Glomerular visceral epithelial cell (primary cell): ENCODE measurements at regions not wholly inside any gene's neighbourhood (a gene's known extent, or its start where the extent isn't known, plus 50 kb on each side); places are given as distances from the start of the nearest gene placed in this dataset.

ENCODE experiments used
- DNase-seq: peaks from one replicate; pipeline ENCODE4 v3.0.0-alpha.2; 2016; ENCODE audit errors: extremely low spot score

DNA sequence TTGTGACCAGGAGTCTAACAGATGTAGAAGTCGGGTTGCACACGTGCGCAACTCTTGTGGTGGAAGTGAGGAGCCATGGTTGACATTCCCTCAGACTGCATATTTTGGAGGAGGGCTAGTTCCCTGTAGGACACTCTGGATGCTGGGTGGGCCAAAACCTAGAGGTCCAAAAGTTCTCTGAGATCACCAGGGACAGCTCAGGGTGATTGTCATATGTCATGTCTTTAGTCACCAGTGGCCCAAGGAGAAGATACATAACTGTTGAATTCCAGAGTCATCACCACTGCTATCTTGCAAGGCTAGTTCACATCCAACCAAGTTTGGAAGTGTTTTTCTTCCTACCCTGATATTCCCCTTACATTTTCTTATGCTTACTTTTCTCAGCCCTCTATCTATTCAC is 95.2 kb upstream of the C3orf80 start:
- DNase-seq, result no peak

DNA sequence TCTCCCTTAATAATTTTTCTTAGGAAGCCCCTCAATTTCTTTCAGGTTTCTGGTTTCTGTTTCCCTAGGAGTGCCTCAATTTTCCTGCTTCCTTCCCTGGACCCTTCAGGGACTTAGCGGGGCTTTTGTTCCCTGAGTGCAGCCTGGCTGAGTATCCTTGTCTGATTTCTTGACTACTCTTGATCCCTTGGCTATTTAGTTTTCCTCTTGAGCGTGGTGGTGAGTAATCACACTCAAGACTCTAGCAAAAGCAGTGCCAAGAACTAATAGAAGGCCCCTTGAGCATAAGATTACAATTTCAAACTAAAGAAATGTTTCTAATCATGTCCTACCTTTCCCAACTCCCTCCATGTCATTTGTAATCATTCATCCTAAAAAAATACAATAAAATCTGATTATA is 94.3 kb upstream of the C3orf80 start:
- no peak for DNase-seq

DNA sequence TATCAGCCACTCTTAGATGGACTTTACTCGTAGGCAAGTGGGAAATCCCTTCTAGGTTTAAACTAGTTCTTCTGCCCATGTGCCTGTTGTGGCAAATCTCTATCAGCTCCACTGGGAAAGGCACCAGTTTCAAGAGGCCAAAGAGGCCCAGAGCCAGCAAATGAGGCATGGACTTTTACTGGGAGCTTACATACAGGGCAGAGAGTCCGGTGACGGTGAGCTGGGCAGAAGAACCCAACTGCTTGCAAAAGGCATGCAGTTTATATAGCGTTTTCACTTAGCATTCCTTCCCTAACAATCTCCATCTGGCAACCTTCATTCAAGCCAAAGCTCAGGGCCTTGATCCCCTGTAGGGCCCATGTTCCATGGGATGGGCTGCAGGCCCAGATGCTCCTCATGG is 93.0 kb upstream of the C3orf80 start:
- no peak for DNase-seq

DNA sequence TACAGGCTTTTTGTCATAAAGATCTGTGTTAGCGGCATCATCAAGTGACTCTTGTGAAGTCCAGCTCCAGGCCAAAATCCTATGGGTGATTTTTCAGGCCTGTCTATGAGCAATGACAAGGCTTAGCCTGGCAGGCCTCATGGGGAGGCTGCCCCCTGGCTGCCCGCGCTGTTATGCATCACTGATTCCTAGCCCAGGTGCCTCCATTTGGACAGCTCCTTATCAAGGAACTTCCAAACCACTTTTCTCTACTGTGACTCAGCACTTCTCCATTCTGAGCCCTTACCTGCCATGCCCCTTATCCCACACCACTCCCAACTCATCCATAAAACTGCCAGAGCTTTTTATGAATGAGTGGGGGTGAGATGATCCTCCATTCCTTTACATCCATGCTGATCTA is 91.5 kb upstream of the C3orf80 start:
- peak; percentile 76 for DNase-seq

DNA sequence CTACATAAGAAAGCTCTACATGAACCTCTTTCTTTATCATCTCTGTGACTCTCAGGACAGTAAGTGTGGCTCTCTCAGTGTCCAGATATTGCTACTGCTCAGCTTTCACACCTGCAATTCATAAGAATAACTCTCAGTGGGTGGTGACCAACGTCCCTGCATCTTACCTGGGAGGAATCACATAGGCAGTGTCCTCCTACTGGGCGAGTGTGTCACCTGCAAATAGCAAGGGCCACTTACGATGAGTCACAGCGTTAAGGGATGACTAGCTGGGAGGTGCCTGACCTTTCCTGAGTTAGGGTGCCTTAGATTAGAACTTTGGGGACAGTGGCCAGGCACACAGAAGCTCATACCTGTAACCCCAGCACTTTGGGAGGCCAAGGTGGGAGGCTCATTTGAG is 90.8 kb upstream of the C3orf80 start:
- no peak for DNase-seq

DNA sequence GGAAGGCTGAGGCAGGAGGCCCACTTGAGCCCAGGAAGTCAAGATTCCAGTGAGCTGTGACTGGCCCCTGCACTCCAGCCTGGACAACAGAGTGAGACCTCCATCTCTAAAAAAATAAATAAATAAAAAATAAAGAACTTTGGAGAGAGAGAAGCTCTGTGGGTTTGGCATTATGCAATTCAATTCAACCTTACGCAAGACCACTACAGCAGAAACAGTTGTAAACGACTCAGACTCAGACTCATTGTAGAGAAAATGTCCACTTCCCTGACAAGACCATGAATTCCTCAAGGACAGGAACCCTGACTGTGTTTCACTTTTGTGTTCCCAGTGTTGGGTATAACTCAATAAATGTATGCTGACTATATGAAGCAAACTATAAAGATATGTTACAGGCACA is 90.3 kb upstream of the C3orf80 start:
- peak; percentile 31 for DNase-seq

DNA sequence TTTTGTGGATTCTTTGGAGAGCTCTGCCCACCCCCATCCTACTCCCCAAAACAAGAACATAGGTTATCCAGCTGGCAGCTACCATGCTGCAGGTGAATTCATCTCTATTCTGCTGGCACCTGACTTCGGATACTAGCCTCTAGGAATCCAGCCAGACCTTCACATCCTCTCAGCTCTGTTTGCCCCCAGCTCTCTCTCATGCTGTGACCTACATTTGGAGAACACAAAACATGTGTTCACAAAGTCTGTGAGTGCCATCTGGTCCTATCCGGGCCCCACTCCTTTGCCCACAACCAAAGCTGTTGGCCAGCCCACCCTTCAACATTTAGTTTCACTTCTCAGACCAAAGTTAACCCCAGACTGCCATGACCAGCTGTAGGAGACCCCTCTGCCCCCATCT is 89.4 kb upstream of the C3orf80 start:
- no peak for DNase-seq

DNA sequence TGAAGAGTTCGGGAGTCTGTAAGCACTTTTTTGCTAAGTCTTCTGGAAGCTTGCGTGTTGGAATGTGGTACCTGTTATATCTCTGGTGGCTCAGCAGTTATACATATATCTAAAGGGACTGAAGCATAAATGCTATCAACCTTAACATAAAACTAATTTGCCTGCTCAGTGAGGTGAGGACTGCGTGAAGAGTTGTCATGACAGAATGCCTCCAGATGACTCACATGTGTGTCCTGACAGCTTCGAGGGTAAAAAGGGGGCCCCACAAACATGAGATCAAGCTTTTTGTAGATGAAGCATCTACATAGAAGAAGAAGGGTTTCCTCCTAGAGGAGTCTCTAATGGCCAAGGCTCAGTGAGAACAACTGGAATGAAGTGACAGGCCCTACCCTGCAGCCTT is 88.8 kb upstream of the C3orf80 start:
- DNase-seq, result peak; percentile 59

DNA sequence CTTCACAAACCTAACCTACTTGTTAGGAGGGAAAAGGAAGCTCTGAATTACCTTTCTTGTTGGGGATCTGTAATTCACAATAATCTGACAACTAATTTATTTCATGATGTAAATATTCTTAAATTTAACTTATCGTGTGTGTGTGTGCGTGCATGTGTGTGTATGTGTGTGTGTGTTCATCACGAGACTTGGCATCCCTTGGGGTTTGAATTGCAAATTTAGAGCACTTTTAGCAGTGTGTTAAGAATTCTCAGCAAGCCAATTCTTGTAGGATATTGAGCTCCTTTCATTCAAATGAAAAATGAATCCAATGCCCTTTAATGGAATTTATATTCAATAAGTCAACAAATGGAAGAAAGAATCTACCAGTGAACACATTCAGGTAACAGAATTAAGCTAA is 85.9 kb upstream of the C3orf80 start:
- DNase-seq, result no peak

DNA sequence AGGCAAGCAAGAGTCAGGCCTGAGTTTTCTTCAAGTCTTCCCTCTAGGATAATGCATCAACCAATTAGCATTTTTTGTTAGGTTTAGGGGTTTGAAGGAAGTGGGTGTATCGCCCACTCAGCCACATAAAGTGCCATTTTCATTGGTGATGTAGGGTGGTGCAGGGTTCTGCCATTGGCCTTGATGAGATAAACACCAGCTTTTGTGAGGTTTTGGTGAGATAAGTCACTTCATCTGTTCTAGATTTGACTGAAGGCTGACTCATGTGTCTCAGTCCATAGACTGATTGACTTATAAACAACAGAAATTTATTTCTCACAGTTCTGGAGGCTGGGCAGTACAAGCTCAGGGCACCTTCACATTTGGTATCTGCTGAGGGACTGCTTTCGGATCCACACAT is 84.5 kb upstream of the C3orf80 start:
- no peak for DNase-seq

DNA sequence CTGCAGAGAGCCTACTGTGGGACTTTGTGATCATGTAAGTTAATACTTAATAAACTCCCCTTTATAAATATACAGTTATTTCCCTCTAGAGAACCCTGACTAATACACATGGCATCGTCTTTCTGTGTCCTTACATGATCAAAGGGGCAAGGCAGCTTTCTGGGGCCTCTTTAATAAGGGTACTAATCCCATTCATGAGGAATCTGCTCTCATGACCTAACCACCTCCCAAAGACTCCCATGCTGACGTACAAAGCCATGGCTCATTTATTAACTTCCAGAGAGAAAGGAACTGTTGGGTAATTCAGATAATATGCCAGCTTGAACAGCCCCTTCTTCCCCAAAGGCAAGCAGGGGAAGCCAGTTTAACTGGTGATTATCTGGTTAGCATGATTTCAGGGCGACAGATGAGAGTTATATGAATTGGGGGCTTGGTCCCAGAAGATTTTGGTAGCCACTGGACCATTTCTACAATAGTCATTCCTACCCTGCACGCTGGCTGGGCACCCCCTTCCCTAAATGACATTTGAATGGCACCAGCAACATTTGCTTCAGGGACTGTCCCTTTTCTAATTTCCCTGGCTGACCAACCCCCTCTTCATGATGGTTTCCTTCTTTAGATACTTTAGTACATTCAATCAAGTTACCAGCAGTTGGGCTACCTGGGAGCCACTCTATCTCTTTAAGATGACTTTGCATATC is 83.6 kb upstream of the C3orf80 start:
- peak; percentile 36 for DNase-seq

DNA sequence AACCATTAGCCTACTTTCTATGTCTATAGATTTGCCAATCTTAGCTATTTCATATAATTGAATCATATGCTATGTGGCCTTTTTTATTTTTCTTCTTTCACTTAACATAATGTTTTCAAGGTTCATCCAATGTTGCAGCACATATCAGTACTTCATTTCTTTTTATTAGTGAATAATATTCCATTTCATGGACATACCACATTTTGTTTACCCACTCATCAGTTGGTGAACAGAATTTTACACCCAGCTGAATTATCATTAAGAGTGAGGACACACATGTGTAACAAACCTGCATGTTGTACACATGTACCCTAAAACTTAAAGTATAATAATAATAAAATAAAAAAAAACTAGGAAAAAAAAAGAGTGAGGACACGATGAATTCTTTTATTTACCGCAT is 81.7 kb upstream of the C3orf80 start:
- DNase-seq, result no peak

DNA sequence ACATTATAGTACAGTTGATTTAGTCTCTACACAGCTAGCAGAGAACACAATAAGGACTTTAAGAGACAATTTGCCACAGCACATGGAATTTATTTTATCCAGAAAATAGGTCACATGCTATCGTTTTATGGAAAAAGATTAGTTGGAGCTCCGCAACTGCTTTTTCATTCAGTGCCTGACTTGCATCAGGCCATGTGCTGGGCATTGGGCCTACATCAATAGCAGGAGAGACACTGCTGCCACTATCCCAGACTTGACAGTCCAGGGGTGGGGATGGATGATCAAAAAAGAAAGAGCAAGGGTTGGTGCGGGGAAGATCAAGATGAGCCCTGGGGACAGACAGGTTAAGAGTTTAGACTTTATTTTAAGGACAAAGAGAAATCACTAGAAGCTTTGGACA is 75.2 kb upstream of the C3orf80 start:
- no peak for DNase-seq

DNA sequence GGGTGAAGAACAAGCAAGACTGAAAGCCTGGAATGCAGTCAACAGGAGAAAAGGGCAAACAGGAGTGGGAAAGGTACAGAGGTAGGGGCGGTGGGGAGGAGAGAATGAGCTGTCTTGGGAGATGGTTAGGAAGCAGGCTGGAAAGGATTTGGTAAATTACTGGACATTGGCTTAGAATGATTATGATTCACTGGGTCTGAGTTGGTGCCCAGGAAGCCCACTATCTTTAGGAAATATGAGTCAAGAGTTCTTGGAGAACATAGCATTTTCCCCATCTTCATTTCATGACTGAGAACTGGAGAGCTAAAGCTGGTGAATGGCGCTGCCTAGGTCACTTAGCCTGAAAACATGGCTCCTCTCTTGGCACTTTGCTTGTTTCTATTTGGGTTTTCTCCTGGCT is 74.7 kb upstream of the C3orf80 start:
- DNase-seq, result no peak

DNA sequence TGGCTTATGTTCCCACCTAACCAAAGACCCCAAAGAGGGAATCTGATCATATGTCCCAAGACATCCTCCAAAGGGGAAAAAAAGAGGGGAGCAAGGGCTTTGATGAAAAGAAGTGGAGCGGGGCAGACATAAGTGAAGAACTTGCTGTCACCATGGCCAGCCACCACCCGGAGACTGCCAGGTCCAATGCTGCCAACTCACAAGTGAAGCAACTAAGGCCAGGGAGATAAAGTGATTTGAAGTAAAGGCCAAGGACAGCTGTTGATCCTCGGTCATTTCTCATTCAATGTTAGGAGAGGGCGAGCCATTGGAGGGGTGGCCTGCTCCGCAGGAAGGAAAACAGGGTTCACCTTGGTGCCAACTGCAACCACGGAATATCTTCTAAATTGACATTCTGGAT is 72.6 kb upstream of the C3orf80 start:
- DNase-seq, result no peak

DNA sequence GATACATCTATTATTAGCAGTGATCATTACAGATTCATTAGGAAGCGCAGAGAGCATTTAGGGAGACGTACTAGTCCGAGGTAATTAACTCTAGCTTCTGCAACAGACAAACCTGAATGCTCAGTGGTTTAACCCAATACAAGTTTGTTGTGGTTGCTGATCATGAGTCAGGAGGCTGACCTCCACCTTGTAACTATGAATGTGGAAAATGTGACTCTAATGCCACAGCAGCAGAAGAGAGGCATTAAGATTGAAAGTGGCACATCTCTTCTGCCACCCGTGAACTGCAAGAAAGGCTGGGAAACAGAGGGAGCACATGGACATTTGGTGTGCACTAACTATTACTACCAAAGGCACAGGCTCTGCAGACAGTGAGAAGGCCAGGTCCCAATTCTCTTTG is 71.2 kb upstream of the C3orf80 start:
- DNase-seq, result peak; percentile 40

DNA sequence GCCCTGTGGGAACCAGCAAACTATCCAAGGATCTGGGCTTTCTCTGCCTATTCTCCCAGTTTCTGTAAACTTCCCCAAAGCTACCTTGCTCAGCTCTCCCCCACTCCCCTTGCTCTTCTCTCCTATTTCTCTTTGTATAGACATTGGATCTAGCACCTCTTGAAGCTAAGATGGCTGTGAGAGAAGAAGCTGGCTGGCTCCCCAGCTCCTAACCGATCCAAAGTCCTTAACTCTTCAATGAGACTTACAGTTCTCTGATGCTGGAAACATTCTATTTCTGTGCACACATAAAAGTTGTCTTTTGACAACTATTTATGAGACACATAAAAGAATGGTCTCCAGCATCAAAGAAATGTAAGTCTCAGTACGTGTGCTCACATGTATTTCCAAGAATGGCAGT is 70.6 kb upstream of the C3orf80 start:
- no peak for DNase-seq

DNA sequence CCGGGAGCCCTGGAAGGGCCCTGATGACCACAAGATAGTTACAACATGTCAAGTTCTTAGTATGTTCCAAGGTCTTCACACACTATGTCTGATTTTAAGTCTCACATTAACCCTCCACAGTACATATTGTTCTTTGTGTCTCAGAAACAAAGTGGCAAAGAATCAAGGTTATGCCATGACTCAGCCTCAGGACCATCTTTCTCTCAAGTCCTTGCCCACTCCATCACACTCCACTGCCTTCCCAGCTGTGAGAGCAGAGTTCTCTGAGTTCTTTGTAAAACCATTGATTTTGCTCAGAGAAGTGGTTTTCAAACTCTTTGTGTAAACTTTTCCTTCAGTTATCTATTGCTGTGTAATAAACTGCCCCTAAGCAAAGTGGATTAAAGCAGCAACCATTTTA is 67.9 kb upstream of the C3orf80 start:
- peak; percentile 26 for DNase-seq

DNA sequence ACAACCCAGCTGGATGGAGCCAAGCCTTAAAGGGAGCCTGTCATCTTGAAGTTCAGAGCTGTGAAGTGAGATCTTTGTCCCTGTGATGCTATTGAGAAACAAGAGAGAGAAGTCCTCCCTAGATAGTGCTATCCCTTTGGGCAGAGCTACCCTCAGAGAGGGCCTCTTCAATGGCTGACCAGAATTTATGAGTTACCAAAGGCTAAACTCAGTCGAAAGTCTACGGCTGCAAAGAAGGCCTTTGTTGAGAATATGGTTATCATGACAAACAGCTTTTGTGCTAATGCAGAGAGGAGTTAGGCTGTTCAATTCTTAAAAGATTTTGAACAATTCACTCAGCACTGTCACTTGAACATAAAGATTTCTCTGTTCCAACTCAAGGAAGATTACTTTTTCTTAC is 65.9 kb upstream of the C3orf80 start:
- no peak for DNase-seq

DNA sequence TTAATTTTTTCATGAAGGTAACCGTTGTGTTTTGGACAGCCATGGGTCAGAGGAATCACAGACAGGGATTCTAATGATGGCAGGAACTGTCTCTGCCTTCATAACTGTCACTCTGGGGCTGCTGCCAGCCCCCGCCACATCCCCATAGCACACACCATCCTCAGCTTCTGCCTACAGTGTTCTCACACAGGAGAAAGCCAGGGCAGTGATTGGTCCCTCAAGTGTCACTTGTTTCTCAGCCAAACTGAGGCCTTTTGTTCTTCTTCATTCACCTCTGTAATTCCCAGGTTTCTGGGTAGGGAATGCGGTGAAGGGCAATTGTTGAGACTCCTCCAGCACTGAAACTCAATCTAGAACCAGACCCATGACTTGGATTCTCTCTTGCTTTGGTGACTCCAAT is 65.4 kb upstream of the C3orf80 start:
- DNase-seq, result no peak

DNA sequence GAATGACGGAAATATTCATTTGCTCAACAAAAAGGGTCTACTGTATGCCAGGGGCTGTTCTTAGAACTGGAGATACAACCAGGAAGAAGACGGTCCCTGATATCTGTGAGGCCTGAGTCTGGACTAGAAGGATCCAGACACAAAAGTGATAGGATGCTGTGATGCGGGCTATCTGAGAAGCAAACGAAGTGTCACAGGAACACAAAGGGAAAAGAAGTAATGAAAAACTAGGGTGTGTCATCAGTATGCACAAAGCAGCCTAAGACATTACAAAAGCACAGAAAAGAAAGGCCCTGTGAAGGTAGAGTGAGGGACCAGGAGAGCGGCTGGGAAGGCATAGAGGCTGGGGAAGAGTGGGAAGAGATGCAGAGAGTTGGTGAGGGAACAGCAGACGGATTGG is 63.3 kb upstream of the C3orf80 start:
- DNase-seq, result no peak

DNA sequence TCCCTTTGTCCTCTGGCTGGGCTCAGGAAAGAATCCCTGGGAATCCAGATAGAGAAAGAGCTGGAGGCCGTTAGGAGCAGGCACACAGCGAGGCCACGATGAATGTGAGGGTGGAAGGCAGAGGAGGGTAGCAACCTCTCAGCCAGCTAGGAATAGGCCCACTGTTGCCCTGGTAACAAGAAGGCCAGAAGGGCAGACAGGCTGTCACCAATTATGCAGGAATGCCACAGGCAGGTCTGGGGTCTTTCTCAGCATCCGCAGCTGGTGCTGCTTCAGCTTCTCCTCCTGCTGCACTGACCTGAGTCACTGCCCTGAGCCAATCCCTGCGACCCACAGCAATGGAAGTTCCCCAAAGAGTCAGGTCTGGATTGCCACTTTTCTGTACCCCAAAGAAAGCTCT is 62.8 kb upstream of the C3orf80 start:
- no peak for DNase-seq

DNA sequence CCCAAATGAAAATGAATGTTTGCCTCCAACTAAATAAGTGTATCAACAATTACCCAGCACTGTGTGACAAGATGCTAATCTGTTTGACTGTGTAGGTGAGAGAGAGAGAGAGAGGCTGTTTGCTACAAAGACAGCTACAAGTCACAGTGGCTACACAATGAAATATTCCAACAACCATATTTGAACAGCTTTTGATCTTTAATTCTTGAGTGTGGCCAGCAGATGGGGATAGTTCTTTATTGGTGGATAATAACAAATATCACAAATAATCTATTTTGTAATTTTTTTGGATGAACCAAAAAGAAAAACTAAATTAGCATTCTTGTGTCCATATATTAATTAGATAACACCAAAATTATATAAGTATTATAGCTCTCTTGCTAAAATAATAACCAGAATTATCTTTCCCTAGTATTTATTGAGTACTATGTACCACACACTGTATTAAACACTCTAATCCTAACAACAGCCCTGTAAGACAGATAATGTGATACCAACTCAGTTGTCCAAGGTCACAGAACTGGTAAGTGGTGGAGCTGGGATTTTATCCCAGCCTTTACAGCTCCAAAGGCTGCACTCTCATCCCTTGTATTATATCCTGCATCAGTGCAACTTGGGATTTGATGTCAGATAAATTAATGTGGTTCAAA is 61.9 kb upstream of the C3orf80 start:
- no peak for DNase-seq

DNA sequence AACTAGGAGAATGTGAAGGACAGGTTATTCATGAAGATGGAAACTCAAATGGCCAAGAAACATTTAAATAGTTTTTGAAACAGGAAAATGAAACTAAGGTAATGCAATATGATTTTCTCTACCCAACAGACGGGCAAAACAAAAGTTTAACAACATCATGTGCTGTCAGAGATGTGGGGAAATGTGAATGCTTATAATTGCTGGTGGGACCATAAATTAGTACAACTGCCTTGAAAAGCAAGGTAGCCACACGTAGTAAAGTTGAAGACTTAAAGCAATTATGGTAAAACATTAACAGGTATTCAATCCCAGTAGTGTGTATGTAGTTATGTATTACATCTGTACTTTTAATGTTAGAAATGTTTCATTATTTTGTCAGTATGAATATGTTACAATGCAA is 57.0 kb upstream of the C3orf80 start:
- DNase-seq, result peak; percentile 24
